ENCODE measurements at regions not wholly inside any gene's neighbourhood (a gene's known extent, or its start where the extent isn't known, plus 50 kb on each side); places are given as distances from the start of the nearest gene placed in this dataset.

DNA sequence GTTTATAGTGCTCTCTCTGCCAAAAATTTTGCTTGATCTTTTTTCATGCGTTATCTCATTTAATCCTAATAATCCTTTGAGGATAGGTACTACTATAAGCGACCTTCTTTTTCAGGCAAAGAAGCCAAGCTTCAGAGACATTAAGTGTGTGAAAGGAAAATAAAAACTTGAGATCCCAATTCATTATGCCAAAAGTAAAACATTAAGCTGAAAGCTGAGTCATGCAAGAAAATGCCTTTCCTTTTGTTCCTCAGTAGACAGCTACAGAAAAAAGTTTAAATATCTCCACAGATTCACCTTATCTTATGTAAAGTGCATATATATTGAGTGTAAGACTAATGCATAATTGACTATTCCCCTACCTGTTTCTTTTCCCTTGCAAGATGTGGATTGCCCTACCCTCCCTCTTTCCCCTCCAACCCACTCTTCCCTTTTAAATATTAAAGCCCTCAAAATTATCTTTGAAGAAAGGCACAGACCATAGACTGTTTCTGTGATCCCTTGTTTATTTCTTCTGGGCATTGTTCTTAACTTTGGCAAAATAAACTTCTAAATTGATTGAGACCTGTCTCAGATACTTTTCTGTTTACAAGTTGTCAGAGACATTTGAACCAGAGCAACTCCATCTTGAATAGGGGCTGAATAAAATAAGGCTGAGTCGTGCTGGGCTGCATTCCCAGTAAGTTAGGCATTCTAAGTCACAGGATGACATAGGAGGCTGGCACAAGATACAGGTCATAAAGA lies 1139.9 kb upstream of the LRRN3 start:
- intact Hi-C loops (cut with DNase I, micrococcal nuclease) = no loop called here
- no peak overlapping the region for H3K4me3 ChIP-seq
- ATAC-seq = no peak
- DNase-seq = no peak
- no peaks in the 10 kb centered on the region for H3K36me3 ChIP-seq (ENCODE audit: low read depth)
- no peaks in the 10 kb centered on the region for H3K4me1 ChIP-seq (ENCODE audit: low read depth)
- no peaks in the 10 kb centered on the region for H3K9me3 ChIP-seq
- TF ChIP-seq, protein P1, sequence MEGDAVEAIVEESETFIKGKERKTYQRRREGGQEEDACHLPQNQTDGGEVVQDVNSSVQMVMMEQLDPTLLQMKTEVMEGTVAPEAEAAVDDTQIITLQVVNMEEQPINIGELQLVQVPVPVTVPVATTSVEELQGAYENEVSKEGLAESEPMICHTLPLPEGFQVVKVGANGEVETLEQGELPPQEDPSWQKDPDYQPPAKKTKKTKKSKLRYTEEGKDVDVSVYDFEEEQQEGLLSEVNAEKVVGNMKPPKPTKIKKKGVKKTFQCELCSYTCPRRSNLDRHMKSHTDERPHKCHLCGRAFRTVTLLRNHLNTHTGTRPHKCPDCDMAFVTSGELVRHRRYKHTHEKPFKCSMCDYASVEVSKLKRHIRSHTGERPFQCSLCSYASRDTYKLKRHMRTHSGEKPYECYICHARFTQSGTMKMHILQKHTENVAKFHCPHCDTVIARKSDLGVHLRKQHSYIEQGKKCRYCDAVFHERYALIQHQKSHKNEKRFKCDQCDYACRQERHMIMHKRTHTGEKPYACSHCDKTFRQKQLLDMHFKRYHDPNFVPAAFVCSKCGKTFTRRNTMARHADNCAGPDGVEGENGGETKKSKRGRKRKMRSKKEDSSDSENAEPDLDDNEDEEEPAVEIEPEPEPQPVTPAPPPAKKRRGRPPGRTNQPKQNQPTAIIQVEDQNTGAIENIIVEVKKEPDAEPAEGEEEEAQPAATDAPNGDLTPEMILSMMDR (IDR thresholded peaks at IDR 0.05) = no peak

DNA sequence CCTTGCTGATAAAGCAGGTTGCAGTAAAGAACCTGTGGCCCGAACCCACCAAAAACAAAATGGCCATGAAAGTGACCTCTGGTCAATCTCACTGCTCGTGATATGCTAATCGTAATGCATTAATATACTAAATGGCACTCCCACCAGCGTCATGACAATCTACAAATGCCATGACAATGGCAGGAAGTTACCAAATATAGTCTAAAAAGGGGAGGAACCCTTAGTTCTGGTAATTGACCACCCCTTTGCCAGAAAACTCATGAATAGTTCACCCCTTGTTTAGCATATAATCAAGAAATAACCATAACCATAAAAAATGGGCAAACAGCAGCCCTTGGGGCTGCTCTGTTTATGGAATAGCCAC lies 1139.4 kb upstream of the LRRN3 start:
- intact Hi-C loops (cut with DNase I, micrococcal nuclease) = no loop called here
- TF ChIP-seq, protein P1 (IDR thresholded peaks at IDR 0.05) = no peak

DNA sequence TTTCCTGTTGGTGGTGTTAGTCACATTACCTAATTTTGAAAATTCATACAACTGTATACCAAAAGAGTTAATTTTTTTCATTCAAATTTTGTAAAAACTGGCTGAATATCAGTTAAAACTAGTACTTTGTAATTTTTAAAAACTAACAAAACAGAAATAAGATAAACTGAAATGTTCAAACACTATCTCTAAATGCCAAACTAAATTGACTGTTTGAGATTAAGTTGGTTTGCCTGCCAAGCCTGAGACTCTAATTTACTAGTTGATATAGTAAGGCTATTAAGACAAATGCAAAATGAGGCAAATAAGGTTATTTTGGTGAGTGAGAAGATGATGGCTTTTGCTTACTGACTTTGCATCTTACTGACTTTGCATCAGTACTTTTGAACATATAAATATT lies 1134.9 kb upstream of the LRRN3 start:
- Histone ChIP-seq H3K4me1 (ENCODE audit: low read depth) (no peaks in the 10 kb centered on the region), H3K4me3 (no peak overlapping the region), H3K9me3 (no peaks in the 10 kb centered on the region), H3K36me3 (ENCODE audit: low read depth) (no peaks in the 10 kb centered on the region)
- DNase-seq = no peak
- TF ChIP-seq, protein P1 (IDR thresholded peaks at IDR 0.05) = no peak
- intact Hi-C loops (cut with DNase I, micrococcal nuclease) = no loop called here
- no peak for ATAC-seq

More for the DNA sequence above, 1139.4 kb upstream of the LRRN3 start:
- ATAC-seq (no peak), DNase-seq (no peak)
- Histone ChIP-seq H3K36me3 (ENCODE audit: low read depth) (no peaks in the 10 kb centered on the region), H3K4me1 (ENCODE audit: low read depth) (no peaks in the 10 kb centered on the region), H3K4me3 (no peak overlapping the region), H3K9me3 (no peaks in the 10 kb centered on the region)

DNA sequence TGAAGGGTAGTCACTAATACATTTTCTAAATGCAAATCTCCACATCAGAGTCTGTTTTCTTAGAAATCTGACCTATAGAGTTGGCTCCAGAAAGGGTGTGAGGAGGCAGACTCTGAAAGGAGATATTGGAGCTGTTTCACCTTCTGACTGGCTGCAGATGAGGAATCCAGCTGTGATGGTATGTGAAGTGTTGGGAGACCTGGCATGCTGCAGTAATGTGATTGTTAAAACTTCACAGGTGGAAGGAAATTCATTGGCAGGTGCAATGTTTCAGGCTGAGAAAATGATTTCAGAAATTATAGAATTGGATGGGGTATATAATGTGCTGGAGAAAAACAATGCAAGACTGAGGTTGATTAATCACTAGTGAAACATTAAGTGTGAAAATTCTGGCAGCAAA lies 1134.0 kb upstream of the LRRN3 start:
- H3K4me3 ChIP-seq = no peak overlapping the region
- DNase-seq (no peak), ATAC-seq (no peak)
- TF ChIP-seq, protein P1 (IDR thresholded peaks at IDR 0.05) = no peak
- H3K36me3 ChIP-seq (ENCODE audit: low read depth) = no peaks in the 10 kb centered on the region
- no peaks in the 10 kb centered on the region for H3K4me1 ChIP-seq (ENCODE audit: low read depth)
- intact Hi-C loops (cut with DNase I, micrococcal nuclease) = no loop called here
- H3K9me3 ChIP-seq = no peaks in the 10 kb centered on the region

DNA sequence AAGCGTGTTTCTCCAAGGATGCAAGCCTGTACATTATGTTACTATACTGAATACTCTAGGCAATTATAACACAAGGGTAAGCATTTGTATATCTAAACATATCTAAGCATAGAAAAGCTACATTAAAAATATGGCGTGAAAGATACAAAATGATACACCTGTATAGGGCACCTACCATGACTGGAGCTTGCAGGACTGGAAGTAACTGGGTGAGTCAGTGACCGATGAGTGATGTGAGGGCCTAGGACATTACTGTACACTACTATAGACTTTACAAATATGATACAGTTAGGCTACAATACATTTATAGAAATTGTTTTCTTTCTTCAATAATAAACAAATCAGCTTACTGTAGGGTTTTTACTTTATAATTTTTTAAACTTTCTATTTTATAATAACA lies 1127.2 kb upstream of the LRRN3 start:
- Histone ChIP-seq H3K9me3 (no peaks in the 10 kb centered on the region), H3K36me3 (ENCODE audit: low read depth) (no peaks in the 10 kb centered on the region), H3K4me1 (ENCODE audit: low read depth) (no peaks in the 10 kb centered on the region), H3K4me3 (no peak overlapping the region)
- intact Hi-C loops (cut with DNase I, micrococcal nuclease) = no loop called here
- TF ChIP-seq, protein P1 (IDR thresholded peaks at IDR 0.05) = no peak
- DNase-seq (no peak), ATAC-seq (no peak)

DNA sequence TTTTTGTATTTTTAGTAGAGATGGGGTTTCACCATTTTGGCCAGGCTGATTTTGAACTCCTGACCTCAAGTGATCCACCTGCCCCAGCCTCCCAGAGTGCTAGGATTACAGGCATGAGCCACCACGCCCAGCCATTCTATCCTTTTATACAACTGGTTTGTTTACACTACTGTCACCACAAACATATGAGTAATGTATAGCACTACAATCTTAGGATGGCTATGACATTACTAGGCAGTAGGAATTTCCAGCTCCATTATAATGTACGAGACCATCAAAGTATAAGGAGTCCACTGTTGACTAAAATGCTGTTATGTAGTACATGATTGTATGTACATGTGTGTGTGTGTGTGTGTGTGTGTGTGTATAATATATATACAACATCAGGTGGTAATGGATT lies 1126.1 kb upstream of the LRRN3 start:
- no peak for ATAC-seq
- Histone ChIP-seq H3K9me3 (no peaks in the 10 kb centered on the region), H3K4me1 (ENCODE audit: low read depth) (no peaks in the 10 kb centered on the region), H3K36me3 (ENCODE audit: low read depth) (no peaks in the 10 kb centered on the region), H3K4me3 (no peak overlapping the region)
- DNase-seq = no peak
- intact Hi-C loops (cut with DNase I, micrococcal nuclease) = no loop called here
- TF ChIP-seq, protein P1 (IDR thresholded peaks at IDR 0.05) = no peak
